GM21723 (cell line): ENCODE measurements at regions not wholly inside any gene's neighbourhood (a gene's known extent, or its start where the extent isn't known, plus 50 kb on each side); places are given as distances from the start of the nearest gene placed in this dataset.
"Not testable (repeated sequence)": the region's sequence is repeated elsewhere in the genome, so short reads cannot be mapped to it uniquely, and the experiment has no call there.

Experiments
- ATAC-seq: cut with Tn5 transposase; IDR thresholded peaks from one replicate; pipeline ENCODE4 v1.9.1; 2021; ENCODE audit warnings: mild to moderate bottlenecking, moderate library complexity; ENCODE audit not compliant: unreplicated experiment

DNA sequence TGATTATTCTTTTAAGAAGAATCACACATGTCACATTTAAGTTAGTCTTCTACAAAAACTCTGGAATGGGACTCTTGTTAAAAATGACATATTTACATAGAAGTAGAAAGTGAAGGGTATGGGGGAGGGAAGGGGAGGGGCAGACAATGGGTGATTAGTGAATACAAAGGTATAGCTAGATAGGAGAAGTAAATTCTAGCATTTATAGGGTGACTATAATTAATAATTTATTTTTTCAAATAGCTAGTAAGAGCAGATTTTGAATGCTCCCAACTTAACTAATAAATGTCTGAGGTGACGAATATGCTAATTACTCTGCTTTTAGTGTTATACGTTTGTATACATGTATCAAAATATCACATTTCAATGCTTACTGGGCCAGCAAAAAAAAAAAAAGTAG is 59.4 kb downstream of the BLTP3B start:
- ATAC-seq = no peak

DNA sequence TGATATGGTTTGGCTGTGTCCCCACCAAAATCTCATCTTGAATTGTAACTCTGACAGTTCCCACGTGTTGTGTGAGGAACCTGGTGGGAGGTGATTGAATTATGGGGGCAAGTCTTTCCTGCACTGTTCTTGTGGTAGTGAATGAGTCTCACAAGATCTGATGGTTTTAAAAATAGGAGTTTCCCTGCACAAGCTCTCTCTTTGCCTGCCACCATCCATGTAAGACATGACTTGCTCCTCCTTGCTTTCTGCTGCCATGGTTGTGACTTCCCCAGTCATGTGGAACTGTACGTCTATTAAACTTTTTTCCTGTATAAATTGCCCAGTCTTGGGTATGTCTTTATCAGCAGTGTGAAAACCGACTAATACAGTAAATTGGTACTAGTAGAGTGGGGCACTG is 63.9 kb downstream of the BLTP3B start:
- not testable (repeated sequence) for ATAC-seq

DNA sequence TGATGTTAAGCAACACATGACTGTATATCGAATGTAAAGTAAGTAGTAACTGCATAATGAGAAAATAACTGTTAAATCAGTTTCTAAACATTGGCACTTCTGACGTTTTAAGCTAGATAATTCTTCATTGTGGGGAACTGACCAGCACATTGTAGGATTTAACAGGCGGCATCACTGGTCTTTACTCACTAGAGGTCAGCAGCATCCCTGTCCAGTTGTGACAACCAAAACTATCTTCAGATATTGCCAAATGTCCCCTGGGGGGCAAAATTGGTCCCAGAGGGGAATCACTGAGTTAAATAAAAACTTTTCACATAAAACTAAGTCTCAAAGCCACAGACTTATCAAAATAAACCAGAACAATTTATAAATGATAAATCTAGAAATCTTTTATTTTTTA is 65.3 kb downstream of the BLTP3B start:
- no peak for ATAC-seq

DNA sequence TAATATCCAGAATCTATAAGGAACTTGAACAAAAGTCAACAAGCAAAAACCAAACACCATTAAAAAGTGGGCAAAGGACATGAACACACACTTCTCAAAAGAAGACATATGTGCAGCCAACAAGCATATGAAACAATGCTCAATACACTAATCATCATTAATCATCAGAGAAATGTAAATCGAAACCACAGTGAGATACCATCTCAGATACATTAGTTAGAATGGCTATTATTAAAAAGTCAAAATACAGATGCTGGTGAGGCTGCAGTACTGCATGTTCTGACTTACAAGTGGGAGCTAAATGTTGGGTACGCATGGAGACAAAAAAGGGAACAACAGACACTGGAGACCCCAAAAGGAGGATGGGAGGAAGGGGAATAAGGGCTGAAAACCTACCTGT is 67.1 kb downstream of the BLTP3B start:
- no peak for ATAC-seq

DNA sequence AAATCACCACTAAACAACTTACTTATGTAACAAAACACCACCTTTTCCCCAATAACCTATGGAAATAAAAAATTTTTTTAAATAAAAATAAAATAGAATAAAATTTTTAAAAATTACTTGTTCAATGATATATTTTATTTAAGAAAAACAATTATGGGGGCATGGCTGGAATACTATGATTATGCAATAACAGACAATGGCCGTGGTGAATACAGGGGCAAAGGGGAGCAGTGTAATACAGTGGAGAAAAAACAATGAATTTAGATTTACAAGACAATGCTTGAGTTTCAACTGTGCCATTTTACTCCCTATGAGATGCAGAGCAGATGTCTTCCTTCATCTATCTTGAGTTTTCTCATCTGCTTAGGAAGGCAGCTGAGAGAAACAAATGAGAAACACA is 72.9 kb downstream of the BLTP3B start:
- no peak for ATAC-seq

DNA sequence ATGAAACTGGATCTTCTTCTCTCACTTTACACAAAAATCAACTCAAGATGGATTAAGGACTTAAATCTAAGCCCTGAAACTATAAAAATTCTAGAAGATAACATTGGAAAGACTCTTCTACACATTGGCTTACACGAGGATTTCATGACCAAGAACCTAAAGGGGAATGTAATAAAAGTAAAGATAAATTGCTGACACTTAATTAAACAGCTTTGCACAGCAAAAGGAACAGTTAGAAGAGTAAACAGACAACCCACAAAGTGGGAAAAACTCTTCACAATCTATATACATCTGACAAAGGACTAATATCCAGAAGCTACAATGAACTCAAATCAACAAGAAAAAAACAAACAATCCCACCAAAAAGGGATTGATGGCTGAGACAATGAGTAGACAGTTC is 74.4 kb downstream of the BLTP3B start:
- ATAC-seq = no peak

DNA sequence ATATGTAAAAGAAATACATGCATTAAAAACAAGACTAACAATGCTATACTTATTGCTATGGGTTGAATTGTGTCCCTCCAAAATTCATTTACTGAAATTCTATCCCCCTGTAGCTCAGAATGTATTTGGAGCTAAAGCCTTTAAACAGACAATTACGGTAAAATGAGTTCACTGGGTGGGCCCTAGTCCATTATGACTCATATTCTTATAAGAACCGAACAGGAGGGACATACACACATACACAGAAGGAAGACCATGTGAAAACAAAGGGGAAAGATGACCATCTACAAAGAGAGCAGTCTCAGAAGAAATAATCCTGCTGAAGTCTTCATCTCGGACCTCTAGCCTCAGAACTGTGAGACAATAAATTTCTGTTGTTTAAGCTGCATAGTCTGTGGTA is 77.1 kb upstream of the ANKS1B start:
- ATAC-seq = no peak

DNA sequence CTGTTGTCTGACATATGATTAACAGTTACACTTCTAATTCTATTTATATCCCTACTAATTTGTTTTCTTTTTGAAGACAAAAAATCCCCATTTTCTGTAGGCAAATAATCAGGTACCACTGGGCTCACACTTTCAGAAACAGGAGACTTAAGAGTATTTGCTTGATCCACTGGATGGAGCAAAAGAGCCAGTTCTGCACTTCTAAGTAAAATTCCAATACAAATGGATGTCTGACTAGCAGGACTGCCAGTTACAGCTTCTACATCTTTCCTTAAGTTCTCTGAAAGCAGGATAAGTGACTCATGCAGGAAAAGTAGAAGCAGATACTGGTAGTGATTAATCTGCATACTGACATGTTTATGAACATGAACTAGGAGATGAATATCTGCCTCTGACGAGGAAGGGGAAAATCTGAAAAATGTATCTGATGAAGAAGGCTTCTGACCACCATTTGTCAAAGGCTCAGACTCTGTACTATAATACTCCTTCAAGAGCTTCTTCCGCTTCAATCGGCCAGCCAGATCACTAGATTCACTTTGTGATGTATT is 73.8 kb upstream of the ANKS1B start:
- peak; percentile 60 for ATAC-seq

DNA sequence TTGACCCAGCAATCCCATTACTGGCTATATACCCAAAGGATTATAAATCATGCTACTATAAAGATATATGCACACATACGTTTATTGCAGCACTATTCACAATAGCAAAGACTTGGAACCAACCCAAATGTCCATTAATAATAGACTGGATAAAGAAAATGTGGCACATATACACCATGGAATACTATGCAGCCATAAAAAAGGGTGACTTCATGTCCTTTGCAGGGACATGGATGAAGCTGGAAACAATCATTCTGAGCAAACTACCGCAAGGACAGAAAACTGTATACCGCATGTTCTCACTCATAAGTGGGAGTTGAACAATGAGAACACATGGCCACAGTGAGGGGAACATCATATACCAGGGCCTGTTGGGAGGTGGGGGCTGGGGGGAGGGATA is 61.5 kb upstream of the ANKS1B start:
- ATAC-seq = not testable (repeated sequence)

DNA sequence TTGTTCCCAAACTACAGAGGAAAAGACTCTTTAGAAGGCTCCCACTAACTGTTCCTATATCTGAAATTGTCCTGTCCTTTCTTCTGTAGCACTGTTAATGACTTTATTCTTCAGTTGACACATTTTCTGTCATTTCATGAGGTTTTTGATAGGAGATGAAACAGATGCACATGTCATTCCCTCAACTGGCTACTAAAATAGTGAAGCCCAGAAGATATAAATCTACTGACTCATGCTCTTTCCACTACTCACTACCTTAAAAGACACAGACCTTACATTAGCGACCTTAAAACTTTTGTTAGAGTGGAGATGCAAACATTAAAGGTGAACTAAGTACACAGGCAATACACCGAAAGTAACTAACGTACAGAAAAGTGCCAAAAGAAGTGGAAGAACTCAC is 59.5 kb upstream of the ANKS1B start:
- no peak for ATAC-seq

DNA sequence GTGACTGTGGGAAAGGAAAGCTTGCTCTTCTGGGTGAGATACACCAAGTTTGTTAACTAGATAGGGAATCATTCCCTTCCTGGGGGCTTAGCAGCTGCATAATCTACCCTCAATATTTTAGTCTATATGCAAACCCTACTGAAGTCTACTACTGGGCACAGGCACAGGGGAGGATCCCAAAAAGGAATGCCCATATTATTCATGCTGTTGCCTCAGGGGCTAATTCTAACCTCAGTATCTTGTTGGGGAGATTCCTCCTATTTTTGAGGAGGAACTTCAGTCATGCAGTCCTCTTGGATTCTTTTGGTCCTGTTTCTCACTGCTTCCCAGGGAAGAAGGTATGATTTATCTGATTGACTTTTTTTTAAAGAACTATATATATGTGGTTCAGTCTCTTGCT is 58.9 kb upstream of the ANKS1B start:
- no peak for ATAC-seq
